ENCODE measurements at regions not wholly inside any gene's neighbourhood (a gene's known extent, or its start where the extent isn't known, plus 50 kb on each side); places are given as distances from the start of the nearest gene placed in this dataset.

DNA sequence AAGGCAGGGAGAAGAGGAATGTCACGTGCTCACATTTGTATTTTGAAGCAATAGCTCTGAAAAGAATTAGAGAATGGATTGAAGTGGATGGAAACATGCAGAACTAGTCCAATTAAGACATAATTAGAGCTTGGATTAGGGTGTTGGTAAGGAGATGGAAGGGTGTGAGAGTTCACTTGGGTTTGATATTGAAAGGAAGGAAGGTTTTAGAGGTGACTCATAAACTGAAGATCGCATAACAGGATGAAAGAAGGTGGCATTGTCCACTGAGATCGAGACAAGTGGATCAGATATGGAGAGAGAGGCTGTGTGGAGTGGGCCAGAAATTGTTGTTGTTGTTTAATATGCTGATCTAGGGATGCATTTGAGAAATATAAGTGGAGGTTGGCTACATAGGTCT lies 244.0 kb upstream of the SMIM31 start:
- TF ChIP-seq, protein P1, sequence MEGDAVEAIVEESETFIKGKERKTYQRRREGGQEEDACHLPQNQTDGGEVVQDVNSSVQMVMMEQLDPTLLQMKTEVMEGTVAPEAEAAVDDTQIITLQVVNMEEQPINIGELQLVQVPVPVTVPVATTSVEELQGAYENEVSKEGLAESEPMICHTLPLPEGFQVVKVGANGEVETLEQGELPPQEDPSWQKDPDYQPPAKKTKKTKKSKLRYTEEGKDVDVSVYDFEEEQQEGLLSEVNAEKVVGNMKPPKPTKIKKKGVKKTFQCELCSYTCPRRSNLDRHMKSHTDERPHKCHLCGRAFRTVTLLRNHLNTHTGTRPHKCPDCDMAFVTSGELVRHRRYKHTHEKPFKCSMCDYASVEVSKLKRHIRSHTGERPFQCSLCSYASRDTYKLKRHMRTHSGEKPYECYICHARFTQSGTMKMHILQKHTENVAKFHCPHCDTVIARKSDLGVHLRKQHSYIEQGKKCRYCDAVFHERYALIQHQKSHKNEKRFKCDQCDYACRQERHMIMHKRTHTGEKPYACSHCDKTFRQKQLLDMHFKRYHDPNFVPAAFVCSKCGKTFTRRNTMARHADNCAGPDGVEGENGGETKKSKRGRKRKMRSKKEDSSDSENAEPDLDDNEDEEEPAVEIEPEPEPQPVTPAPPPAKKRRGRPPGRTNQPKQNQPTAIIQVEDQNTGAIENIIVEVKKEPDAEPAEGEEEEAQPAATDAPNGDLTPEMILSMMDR (conservative IDR thresholded peaks at IDR 0.05), result no peak
- no peak overlapping the region for H3K27ac ChIP-seq

DNA sequence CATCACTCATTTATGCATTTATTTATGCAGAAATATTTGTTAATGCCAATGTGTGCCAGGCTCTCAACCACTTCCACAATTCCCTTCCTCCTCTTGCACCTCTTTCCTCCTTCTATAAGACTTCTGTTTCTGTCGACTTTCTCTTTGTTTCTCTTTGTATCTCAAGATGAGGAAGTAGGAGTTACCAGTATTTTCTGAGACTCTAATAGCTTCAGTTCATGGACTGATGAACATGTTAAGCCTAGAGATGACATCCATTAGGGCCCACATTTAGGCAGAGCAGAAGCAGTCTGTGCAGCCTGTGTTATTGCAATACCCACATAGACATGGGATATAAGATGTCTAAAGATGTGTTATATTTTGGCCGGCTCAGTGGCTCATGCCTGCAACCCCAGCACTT lies 241.8 kb upstream of the SMIM31 start:
- no peak overlapping the region for H3K27ac ChIP-seq
- TF ChIP-seq, protein P1 (conservative IDR thresholded peaks at IDR 0.05), result no peak

DNA sequence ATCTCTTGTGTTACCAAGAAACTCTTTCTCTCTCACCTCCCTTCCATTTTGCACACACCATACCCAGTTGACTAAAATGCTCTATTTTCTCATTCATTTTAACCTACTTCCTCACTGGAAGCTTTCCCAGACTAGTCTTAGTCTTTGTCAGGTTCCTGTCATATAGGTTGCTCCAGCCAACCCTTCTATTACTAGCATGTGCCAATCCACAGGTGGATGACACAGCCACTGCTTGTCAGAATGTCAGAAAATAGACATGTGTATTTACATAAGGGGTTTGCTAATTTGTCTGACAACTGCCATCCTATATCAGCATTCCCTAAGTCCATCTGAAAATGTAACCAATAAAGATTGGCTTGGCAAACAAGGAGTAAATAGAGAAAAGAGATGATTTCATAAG lies 239.2 kb upstream of the SMIM31 start:
- TF ChIP-seq, protein P1 (conservative IDR thresholded peaks at IDR 0.05), result no peak
- H3K27ac ChIP-seq, result no peak overlapping the region

DNA sequence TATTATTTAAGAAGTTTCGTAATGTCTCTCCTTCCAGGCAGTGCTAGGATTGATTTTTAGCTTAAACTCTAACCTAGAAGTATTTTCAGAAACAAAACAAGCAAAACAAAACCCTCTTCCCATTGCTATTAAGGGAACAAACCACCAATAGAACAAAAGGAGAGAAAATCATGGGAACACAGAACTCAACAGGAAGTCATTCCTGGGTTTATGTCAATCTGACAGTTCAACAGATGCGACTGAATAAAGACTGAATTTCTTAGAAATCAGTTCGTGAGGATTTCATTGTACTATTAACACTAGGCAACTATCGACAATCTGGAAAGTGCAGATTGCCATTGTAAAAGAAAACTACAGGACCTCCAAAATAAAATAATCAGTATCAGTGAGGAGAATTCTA lies 229.1 kb upstream of the SMIM31 start:
- H3K27ac ChIP-seq, result no peak overlapping the region
- TF ChIP-seq, protein P1 (conservative IDR thresholded peaks at IDR 0.05), result no peak

DNA sequence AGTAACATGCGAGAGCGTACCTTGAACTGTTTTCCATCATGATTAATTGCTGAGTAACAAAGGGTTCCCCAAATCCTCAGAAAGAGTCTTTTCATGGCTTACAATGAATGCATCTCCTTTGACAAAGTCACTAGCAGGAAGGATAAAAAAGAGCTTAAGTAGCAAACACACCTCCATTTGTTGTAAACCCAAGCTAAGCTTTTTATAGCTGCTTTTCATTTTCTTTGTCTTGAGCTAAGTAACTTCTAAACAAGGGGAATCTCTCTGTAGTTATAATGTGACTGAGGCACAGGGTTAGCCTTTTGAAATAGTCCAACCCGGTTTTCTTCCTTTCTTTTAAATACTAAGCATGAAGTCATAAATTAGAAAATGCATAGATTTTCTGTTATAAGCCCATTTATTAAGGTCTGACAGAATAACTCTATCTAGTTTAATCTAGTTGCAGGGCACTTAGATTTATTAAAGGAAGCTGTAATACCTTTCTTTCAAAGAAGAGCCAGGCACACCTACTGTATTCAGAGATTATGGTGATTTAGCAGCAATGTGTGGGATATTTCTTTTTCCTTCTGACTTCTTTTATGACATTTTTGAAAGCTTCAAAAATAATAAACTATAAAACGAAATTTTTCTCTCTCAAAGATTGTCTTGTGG lies 226.9 kb upstream of the SMIM31 start:
- no peak overlapping the region for H3K27ac ChIP-seq
- TF ChIP-seq, protein P1 (conservative IDR thresholded peaks at IDR 0.05), result no peak

DNA sequence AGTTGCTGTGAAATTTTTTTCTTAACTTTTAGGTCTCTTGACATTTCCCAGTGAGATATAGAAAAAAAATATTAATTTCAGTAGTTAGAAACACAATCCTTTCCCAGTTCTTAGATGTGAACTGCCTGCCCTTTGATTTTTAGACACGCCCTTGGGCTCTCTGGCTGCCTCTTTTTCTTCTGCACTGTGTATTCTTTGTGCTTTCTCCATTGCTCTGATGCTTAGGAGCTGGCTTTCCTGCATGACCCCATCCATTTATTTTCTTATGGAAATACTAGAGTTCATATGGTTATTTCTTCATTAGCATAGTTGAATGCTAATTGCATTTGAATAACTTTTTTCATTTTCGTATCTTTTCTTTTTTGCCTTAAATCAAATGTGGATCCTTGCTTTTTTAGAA lies 224.9 kb upstream of the SMIM31 start:
- TF ChIP-seq, protein P1 (conservative IDR thresholded peaks at IDR 0.05), result no peak
- H3K27ac ChIP-seq, result no peak overlapping the region

DNA sequence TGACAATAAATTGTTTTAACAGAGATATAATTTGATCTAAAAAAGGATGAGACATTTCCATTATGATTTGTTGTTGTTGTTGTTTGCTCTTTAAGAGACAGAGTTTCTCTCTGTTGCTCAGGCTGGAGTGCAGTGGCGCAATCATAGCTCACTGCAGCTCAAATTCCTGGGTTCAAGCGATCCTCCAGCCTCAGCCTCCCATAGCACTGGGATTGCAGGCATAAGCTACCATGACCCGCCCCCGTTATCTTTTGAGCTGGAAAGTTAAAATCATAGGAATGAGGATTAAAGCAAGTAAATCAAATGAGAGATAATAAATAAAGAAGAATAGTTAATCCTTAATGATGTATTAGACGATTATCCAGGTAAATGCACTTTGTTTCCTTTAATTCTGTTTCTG lies 224.4 kb upstream of the SMIM31 start:
- H3K27ac ChIP-seq, result no peak overlapping the region
- TF ChIP-seq, protein P1 (conservative IDR thresholded peaks at IDR 0.05), result no peak

Data from VCaP (cell line).